HUES48 (cell line): ENCODE measurements at regions not wholly inside any gene's neighbourhood (a gene's known extent, or its start where the extent isn't known, plus 50 kb on each side); places are given as distances from the start of the nearest gene placed in this dataset.
"Not testable (repeated sequence)": the region's sequence is repeated elsewhere in the genome, so short reads cannot be mapped to it uniquely, and the experiment has no call there.

Experiments used
- H3K27ac ChIP-seq: one replicate; pipeline ENCODE4 v1.7.0; 2013; ENCODE audit warnings: low read depth, low read length, inconsistent platforms
- H3K27me3 ChIP-seq: 2 replicates; pipeline ENCODE4 v1.6.1; 2013; ENCODE audit warnings: mild to moderate bottlenecking, low read length; ENCODE audit not compliant: control insufficient read depth, insufficient read depth
- H3K36me3 ChIP-seq: 2 replicates; pipeline ENCODE4 v1.6.1; 2013; ENCODE audit warnings: low read length; ENCODE audit not compliant: control insufficient read depth, insufficient read depth
- H3K4me1 ChIP-seq: 2 replicates; pipeline ENCODE4 v1.6.1; 2013; ENCODE audit warnings: mild to moderate bottlenecking, low read length; ENCODE audit not compliant: control insufficient read depth, insufficient read depth
- H3K4me3 ChIP-seq: 2 replicates; pipeline ENCODE4 v1.5.1; 2013; ENCODE audit warnings: mild to moderate bottlenecking, low read depth, low read length
- H3K9ac ChIP-seq: 2 replicates; pipeline ENCODE4 v1.6.1; 2013; ENCODE audit warnings: mild to moderate bottlenecking, low read depth, low read length, moderate library complexity
- H3K9me3 ChIP-seq: 2 replicates; pipeline ENCODE4 v1.6.1; 2013; ENCODE audit warnings: low read length; ENCODE audit not compliant: control insufficient read depth, insufficient read depth

GRCh38 chr5:160496334-160496733 lies 74.7 kb downstream of the PTTG1 start:
- Histone ChIP-seq H3K9ac (no peak overlapping the region), H3K27me3 (no peaks in the 10 kb centered on the region), H3K27ac (no peak overlapping the region), H3K4me3 (no peak overlapping the region), H3K4me1 (no peaks in the 10 kb centered on the region), H3K36me3 (no peaks in the 10 kb centered on the region), H3K9me3 (no peaks in the 10 kb centered on the region)

GRCh38 chr5:160496784-160497183 lies 75.1 kb downstream of the PTTG1 start:
- Histone ChIP-seq H3K27me3 (no peaks in the 10 kb centered on the region), H3K9me3 (no peaks in the 10 kb centered on the region), H3K27ac (no peak overlapping the region), H3K36me3 (no peaks in the 10 kb centered on the region), H3K4me3 (no peak overlapping the region), H3K4me1 (no peaks in the 10 kb centered on the region), H3K9ac (no peak overlapping the region)

- H3K36me3 ChIP-seq, result no peaks in the 10 kb centered on the region
- no peaks in the 10 kb centered on the region for H3K9me3 ChIP-seq
- H3K4me1 ChIP-seq, result no peaks in the 10 kb centered on the region
- no peak overlapping the region for H3K4me3 ChIP-seq
- H3K9ac ChIP-seq, result no peak overlapping the region
- no peak overlapping the region for H3K27ac ChIP-seq
- H3K27me3 ChIP-seq, result no peaks in the 10 kb centered on the region
Observed at GRCh38 chr5:160497878-160498277, 76.2 kb downstream of the PTTG1 start.

GRCh38 chr5:160498441-160499043 lies 76.9 kb downstream of the PTTG1 start:
- not testable (repeated sequence) for H3K9me3 ChIP-seq, H3K27ac ChIP-seq, H3K9ac ChIP-seq, H3K36me3 ChIP-seq, H3K4me1 ChIP-seq, H3K27me3 ChIP-seq, H3K4me3 ChIP-seq

- Histone ChIP-seq H3K9ac (no peak overlapping the region), H3K4me1 (peaks cover under 1% of the 10 kb centered on the region; the same call in 1 of the 2 replicates), H3K27me3 (no peaks in the 10 kb centered on the region), H3K36me3 (no peaks in the 10 kb centered on the region), H3K27ac (no peak overlapping the region), H3K4me3 (no peak overlapping the region), H3K9me3 (no peaks in the 10 kb centered on the region)
Observed at GRCh38 chr5:160500786-160501779, 79.4 kb downstream of the PTTG1 start.

GRCh38 chr5:160504906-160505305 lies 83.3 kb downstream of the PTTG1 start:
- no peaks in the 10 kb centered on the region for H3K9me3 ChIP-seq
- H3K27ac ChIP-seq, result no peak overlapping the region
- H3K27me3 ChIP-seq, result no peaks in the 10 kb centered on the region
- no peak overlapping the region for H3K9ac ChIP-seq
- H3K4me1 ChIP-seq, result peaks cover 17% of the 10 kb centered on the region
- no peaks in the 10 kb centered on the region for H3K36me3 ChIP-seq
- no peak overlapping the region for H3K4me3 ChIP-seq

GRCh38 chr5:160506006-160507004 lies 84.7 kb downstream of the PTTG1 start:
- H3K9me3 ChIP-seq, result no peaks in the 10 kb centered on the region
- H3K9ac ChIP-seq, result no peak overlapping the region
- no peak overlapping the region for H3K27ac ChIP-seq
- no peak overlapping the region for H3K4me3 ChIP-seq
- no peaks in the 10 kb centered on the region for H3K27me3 ChIP-seq
- H3K4me1 ChIP-seq, result peaks cover 17% of the 10 kb centered on the region
- no peaks in the 10 kb centered on the region for H3K36me3 ChIP-seq

- no peaks in the 10 kb centered on the region for H3K27me3 ChIP-seq
- H3K36me3 ChIP-seq, result no peaks in the 10 kb centered on the region
- no peaks in the 10 kb centered on the region for H3K9me3 ChIP-seq
- H3K4me3 ChIP-seq, result no peak overlapping the region
- peaks cover 17% of the 10 kb centered on the region for H3K4me1 ChIP-seq
- H3K9ac ChIP-seq, result no peak overlapping the region
- H3K27ac ChIP-seq, result no peak overlapping the region
Observed at GRCh38 chr5:160507221-160507721, 85.6 kb downstream of the PTTG1 start.

GRCh38 chr5:160508780-160509361 lies 87.2 kb downstream of the PTTG1 start:
- no peaks in the 10 kb centered on the region for H3K27me3 ChIP-seq
- H3K27ac ChIP-seq, result no peak overlapping the region
- H3K9me3 ChIP-seq, result no peaks in the 10 kb centered on the region
- peaks cover 17% of the 10 kb centered on the region for H3K4me1 ChIP-seq
- H3K9ac ChIP-seq, result no peak overlapping the region
- H3K36me3 ChIP-seq, result no peaks in the 10 kb centered on the region
- H3K4me3 ChIP-seq, result no peak overlapping the region

- H3K27me3 ChIP-seq, result no peaks in the 10 kb centered on the region
- H3K4me3 ChIP-seq, result no peak overlapping the region
- no peaks in the 10 kb centered on the region for H3K9me3 ChIP-seq
- H3K9ac ChIP-seq, result no peak overlapping the region
- no peaks in the 10 kb centered on the region for H3K36me3 ChIP-seq
- no peak overlapping the region for H3K27ac ChIP-seq
- H3K4me1 ChIP-seq, result peaks cover 13% of the 10 kb centered on the region
Observed at GRCh38 chr5:160511280-160511929, 89.8 kb downstream of the PTTG1 start.
